Inflammatory macrophage treated with lipopolysaccharide for 4 hours (primary cell): ENCODE measurements at regions not wholly inside any gene's neighbourhood (a gene's known extent, or its start where the extent isn't known, plus 50 kb on each side); places are given as distances from the start of the nearest gene placed in this dataset.

Source experiments
- DNase-seq: peaks from one replicate; pipeline ENCODE4 v3.0.0-alpha.2; 2020

DNA sequence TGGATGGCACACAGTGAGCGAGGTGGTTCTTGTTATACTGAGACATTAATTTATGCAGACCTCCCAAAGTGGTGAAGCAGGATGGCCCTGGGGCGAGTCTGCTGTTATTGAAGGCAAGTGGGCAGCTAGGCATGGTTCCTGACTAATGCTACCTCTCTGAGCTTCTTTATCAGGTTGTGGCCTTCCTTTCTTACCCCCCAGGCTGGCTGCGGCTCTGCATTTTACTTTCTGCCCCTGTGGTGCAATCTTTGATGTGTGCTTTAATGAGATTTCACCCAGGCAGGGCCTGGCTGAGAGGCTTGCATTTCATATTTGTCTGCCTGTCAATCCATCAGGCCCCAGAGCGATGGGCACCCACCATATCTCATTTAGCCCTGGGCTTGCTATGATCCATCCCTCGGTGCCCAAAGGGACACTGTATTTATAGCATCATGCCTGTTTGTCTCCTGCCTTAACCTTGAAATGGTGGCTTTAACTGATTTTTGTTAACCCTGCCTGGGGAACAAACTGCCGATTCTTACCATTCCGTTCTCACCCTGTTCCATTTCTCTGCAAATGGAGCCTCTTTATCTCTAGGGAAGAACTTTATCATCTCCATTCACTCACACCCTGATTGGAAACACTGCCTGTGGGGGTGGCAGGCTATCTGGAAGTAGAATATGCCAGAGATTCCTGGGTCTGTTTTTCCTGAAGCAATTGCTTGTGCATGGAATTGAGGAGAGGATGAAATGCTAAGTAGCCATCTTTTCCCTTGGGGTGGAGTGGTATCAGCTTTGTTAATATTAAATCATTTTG, 316.2 kb upstream of the THSD7B start:
- DNase-seq: no peak

DNA sequence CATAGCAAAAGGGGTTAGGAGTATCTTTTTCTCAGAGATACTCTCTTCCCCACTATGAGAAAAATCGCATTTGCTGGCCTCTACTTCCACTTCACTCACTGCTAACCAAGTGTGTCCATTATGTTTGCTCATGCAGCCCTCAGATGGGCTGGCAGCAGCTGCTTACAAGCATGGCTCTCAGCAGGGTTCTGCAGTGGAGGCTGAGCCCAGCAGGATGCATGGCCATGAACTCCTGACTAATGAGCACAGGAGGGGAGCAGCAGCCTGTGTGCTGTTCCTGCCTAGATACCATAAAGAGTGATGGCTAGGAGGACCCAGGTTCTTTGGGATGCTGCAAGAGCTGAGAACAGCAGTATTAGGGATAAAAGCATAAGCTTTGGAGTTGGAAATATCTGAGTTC, 316.9 kb upstream of the THSD7B start:
- no peak for DNase-seq

DNA sequence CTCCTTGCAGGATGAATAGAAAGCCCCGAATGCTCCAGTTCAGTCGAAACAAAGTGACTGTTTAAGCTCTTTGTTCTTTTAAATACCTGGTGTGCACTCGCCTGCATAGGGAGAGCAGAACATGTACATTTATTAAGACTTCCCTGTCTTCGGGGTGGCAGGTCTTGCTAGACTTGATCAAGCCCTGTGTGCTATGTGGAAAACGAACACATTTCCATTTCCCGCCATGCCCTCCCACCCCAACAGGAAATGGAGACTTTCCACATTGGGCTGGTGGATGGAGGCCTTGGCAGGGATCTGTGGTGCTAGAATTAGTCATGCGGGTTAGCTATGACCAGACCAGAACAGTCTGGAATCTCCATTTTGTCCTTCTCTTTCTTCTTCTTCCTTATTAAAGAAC, 321.0 kb upstream of the THSD7B start:
- no peak for DNase-seq

DNA sequence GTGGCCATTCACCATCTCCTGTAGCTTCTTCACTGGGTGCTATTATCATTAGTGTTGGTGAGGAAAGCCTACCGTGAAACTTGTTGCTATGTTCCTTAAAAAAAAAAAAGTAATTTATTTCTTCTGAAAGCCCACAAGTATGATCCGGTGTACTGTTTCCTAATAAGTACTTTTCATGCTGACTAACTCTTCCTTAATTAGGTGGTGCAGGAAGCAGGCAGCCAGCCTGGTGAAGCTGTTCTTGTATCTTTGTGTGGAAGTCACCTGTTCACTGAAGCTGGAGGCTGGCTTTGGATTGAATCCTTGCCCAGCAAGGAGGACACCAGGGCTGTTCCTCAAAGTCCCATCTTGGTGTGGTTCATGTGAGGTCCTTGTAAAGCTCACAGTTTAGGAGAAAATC, 321.7 kb upstream of the THSD7B start:
- no peak for DNase-seq

DNA sequence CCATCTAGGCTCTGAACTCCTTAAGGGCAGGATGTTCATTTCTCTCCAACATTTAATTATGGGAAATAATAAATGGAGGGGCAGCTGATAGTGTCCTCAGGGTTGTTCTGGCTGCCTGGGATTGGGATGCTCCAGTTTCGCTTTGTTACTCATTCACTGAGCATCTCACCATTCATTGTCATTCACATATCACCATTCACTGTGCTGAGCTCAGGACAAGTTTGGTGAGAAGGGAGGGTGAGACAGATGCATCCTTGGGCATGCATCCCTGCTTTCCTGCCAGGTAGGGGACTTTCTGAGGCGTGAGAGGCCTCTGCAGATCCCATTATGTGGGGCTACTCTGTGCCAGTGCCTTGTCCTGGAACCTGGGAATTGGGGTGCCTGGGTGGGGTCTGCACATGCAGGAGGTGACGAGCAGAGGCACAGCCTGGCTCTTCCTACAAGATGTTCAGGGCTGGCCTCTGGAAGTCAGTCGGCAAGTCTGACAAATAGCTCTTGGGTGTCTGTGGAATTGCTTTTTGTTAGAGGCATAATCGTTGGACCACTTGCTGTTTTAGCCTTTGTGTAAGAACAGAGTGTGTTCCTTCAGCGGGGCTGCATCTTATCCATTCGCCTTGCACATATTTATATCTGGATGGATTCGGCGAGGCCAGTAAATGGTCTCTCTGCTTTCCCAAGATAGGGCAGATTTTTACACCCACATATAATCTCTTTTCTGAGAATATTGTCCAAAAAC, 323.2 kb upstream of the THSD7B start:
- DNase-seq: no peak

DNA sequence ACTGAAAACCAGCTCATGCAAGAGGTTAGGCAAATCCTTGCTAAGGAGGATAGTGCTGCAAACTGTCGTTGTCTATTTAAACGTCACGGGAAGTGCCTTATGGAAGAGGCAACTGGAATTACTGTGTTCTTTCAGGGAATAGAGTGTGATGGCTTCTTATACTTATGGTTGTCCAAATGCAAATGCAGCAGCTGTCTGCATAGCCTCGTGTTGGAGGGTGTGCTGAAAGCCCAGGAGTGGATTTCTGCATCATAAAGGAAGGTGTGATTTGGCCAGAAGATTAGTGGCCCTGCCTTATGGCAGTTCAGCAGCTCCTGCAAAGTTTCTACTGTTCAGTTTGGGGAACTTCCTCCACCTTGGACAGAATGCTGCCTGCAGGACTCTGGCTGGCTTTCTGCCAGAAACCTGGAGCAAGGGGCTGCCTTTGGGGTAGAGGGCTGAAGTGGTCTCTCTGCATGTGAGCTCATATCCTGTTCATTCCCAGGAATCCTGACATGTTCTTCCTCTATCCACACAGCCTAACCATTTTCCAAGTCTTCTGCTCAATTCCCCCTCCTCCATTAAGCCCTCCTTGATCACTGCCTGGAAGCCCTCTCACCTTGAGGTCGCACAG, 321.2 kb upstream of the CXCR4 start:
- DNase-seq: no peak

DNA sequence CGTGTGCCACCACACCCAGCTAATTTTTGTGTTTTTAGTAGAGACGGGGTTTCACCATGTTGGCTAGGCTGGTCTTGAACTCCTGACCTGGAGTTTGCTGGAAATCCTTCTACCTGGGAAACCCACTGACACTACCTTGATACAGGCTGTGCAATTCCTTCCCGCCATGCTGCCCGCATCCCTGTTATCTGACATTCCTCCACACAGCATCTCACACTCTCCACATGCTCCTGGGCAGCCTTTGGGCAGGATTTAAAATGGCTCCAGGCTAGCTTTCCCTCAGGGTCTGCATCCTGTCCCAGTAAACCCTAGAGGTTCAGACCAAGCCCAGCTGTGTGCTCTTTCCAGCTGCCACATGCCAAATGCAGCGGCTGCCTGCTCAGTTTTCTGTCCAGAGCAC, 319.5 kb upstream of the CXCR4 start:
- no peak for DNase-seq

DNA sequence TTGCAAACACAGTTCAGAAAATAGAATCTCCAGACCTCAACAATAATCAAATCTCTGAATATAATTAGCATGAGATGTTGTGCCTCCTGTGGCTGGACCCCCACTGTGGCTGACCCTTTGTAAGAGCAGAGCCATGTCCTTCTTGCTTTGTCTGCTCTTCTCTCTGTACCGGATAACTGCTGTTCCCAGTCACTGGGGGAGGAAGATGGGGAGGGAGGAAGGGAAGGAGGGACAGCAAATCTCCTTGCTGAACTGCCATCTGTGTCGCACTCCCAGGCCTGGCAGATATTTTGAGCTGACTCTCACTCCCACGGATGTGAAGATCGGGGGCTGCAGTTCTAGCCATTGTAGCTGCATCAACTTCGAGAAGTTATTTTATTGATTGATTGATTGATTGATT, 319.0 kb upstream of the CXCR4 start:
- DNase-seq: no peak

DNA sequence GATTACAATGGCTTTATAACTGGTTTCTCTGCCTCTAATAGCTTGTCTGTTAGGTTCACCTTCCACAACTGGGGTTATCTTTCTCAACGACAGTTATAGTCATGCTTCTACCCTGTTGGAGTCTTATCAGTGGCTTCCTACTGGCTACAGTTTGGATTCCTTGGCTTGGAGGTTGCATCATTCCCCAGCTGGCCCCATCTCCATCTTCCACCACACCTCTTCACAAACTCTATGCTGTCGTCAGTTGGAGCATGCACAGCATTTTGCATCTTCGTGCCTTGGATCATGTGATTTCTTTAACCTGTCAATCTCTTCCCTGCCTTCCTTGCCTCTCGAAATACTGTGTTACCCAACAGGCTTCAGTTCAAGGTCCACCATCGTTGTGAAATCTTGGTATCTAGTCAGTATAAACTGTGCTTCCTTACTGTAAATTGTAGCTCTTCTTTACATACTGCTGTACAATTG, 316.3 kb upstream of the CXCR4 start:
- no peak for DNase-seq

DNA sequence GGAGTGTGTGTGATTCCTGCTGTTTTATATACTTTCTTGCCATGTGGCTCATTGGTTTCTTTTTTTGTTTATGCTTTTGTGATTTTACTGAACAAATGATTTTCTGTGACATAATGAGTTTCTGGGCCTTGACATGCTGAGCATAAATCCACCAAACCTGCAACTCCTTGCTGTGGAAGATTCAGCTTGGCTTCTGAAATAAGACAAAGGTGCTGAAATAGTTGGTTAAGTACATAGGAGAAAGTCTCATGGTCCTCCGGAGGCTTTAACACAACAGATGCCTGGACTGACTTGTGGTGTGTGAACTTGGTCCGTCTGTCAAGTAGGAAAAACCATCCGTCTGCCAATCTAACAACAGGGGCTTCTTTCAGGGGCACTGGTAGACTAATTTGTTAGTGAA, 315.3 kb upstream of the CXCR4 start:
- DNase-seq: no peak

DNA sequence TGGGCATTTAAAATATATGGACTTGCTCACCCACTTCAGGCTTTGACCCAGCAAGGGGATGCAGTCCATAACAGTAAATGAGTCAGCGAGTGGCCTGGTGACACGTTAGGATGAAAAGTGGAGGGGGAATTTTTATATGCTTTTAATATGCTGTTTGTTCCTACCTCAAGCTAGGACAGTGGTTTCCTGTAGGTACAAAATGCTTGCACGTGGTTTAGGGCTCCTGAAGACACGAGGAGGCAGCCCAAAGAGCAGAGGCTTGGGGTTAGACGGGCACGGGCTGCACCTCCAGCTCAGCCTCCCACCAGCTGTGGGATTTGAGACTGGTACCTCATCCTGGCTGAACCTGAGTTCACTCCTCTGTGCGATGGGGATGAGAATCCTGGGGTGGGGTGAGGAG, 306.2 kb upstream of the CXCR4 start:
- DNase-seq: no peak

DNA sequence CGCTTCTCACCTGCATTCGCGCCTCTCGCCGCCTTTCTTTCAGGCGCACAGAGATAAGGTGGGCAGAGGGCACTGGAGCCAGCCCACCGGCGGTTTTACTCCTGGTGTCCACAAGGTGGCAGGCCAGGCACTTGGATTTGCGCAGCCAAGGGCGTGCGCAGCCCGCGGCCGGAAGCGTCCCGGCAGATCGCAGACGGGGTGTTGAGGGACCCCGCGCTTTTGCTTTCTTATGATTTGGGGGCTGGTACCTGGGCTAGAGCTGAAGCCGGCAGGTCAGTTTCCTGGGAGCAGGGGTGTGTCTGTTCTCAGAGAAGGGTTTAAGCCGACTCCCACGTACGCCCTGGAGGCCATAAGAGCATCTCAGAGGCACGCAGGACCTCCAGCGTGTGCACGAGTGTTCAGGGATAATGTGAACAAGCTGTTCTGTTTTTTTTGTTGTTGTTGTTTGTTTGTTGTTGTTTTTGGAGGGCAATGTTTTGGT, 305.6 kb upstream of the CXCR4 start:
- DNase-seq: peak; percentile 66

DNA sequence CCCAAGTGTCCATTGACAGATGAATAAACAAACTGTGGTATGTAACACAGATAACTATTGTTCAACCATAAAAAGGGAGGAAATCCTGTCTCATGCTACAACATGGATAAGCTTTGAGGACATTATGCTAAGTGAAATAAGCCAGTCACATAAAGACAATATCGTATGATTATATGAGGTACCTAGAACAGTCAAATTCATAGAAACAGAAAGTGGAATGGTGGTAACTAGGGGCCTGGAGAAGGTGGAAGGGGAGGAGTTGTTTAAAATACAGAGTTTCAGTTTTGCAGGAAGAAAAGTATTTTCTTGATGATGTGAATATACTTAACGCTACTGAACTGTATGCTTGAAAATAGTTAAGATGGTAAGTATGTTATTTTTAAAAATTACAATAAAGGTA, 304.6 kb upstream of the CXCR4 start:
- DNase-seq: no peak

DNA sequence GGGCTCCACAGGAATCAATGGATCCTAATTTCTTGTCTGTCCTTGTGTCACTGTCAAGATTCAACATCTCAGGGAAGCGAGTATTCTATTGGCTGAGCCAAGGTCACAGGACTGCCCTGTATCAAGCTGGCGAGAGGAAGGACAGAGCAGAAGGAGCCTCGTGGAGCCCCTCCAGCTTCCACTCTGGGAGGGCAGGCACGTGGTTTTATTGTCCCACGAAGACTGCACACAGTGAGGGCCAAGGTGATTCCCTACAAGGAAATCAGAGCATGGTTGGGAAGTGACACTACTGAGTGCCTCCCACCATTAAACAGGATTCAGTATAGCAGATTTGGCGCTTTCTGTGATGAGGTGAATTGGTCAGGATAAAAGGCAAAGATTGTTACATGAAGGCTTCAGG, 302.4 kb upstream of the CXCR4 start:
- DNase-seq: no peak

DNA sequence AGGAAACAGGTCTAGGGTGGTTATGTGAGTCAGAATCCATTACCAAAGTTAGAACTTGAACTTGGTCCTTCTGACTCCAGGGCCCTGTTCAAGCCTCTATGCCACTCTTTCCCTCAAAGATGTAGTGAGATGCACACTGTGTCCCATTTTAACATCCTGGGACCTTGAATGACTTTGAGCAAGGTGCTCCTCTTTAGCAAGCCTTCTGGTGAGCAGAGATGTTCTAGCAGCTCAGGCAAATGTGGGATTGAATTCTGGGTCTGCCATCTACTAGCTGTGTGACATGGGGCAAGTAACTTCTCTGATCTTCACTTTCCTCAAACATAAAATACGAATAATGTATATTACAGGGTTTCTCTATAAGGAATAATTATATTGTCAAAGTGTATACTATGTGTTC, 294.0 kb upstream of the CXCR4 start:
- DNase-seq: no peak

DNA sequence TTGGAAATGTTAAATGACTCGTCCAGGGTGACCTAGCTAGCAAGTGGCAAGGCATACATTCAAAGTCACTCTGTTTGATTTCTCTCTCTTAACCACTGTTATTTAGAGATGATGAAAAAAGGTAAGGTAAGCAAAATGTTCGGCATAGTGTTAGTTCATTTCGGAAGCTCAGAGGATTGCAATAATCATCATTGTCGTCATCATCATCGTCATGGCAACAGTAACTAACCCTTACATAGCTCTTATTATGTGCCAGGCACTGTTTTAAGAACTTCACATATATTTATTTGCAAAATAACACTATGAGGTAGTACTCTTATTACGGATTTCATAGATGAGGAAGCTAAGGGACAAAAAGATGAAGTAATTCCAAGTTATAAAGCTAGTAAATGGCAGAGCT, 292.7 kb upstream of the CXCR4 start:
- no peak for DNase-seq

DNA sequence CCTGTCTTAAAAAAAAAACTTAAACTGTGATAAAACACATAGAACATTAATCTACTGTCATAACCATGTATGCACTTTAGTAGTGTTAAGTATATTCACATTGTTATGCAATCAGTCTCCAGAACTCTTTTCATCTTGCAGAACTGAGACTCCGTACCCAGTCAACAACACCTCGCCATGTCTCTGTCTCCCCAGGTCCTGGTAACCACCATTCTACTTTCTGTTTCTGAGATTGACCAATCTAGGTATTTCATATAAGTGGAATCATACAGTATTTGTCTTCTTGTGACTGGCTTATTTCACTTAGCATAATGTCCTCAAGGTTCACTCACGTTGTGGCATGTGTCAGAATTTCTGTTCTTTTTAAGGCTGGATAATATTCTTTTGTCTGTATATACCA, 290.8 kb upstream of the CXCR4 start:
- DNase-seq: no peak

DNA sequence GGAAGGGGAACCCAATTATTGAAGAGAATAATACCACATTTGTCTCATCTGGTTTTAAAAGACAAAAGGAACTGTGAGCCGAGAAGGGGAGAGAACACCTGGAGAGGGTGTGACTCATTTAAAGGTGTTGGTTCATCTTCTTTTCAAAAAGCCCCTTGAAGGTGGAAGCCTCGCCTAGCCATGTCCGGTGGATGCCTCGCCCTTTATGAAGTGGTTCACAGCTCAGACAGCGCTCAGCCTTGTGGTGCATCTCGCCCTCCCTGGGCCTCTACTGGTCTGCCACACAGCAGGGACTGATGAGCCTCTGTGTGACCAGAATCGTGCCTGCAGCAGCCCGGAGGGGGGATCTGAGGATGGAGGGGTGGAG, 290.0 kb upstream of the CXCR4 start:
- DNase-seq: no peak

DNA sequence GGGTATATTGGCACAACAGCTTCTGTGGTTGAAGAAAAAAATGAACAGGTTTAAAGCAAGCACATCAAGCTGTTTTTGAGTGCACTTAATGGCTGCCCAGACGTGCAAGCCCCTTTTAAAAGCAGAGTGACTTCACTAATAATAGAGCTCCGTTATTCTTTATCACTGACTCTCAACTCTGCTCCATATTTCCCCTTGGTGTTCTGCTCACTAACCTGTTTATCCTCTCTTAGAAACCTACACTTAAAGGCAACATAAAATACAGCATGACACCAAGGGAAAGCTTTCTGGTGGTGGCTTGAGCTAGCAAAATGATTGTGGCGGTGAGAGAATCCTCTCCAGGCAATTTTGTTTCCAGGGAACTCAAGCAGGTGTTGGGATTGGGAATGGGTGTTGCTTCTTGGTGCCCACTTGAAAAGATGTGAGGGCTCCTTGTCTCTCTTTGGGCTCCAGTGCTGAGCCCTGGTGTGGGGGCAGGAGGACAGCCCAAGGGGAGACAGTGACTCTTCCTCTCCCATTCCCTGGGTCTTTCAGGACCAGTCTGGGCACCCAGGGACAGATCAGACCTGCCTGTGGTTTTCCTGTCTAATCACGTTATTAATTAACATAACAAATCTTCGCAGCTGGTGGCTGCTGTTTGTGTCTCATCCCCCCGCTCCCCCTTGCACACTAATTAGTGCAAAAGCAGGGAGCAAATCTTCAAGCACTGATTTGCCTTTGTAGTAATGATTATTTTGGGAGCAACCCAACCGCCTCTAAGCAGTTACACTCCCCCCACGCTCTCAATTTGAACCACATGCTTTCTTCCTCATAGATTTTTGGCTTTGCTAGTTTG, 289.4 kb upstream of the CXCR4 start:
- DNase-seq: no peak

DNA sequence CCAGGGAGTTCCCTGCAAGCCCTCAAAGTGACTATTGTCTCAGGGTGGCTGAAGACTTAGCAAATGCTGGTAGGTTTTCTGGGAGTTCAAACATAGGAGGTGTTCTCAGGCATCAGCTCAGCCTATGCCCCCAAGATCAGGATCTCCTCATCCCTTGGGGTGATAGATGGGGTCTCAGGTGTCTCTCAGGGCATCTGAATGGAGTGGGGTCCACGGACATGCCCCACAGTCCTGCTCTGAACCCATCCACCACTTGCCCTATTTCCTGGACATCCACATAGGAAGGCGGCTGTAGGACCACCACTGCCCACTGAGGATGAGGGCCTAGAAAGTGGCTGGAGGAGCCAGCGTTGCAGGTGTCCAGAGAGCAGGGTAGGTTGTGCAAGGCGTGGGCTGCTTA, 287.0 kb upstream of the CXCR4 start:
- DNase-seq: no peak

DNA sequence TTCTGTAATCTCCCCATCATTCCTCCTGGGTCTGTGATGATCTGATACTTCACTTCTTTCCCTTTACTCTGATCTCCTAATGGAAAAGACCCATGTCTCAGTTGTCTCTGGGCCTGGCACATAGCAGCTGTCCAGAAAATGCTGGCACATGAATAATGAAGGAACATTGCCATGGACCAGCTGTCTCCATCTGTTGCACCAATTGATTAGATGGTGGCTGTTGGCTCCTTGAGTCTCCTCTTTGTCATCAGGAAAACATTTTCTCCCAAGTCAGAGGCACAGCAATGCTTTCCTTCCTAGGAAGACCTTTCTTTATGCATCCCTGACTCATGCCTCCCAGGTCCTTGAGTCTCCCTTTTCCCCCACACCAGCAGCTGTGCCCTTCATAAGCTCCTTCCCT, 286.2 kb upstream of the CXCR4 start:
- DNase-seq: no peak

DNA sequence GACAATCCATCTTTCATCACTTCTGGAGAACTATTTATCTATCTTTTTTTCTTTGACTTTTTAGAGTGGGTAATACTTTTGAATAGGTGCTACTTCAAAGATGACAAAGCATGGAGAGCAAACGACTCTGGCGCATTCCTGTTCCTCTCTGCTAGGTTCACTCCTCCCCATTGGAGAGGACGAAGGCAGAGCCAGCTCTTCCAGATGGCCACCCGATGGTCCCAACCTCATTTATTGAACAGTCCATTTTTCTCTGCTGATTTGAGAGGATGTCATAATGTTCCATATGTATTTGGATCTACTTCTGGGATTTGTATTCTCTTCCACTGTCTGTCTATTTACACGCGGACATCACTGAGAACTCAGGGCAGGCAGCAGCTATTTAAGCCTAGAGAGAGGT, 284.3 kb upstream of the CXCR4 start:
- no peak for DNase-seq

DNA sequence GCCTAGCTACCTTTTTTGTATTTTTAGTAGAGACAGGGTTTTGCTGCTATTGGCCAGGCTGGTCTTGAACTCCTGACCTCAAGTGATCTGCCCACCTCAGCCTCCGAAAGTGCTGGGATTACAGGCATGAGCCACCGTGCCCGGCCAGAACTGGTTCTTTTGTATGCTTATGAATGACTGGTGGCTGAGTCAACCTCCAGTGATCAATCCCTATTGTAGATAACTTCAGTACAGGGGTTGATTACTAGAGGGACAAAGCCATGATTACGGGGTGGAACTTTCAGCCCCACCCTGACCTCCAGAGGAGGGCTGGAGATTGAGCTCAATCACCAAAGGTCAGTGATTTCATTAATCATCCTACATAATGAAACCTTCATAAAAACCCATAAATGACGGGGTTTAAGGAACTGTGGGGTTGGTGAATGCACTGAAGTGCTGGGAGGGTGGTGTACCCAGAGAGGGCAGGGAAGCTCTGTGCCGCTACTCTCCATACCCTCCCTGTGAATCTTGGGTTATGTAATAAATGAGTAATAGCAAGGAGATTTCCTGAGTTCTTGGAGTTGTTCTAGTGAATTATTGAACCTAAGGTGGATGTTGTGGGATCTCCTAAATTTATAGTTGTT, 281.8 kb upstream of the CXCR4 start:
- no peak for DNase-seq
